ENCODE measurements at regions not wholly inside any gene's neighbourhood (a gene's known extent, or its start where the extent isn't known, plus 50 kb on each side); places are given as distances from the start of the nearest gene placed in this dataset.

- ATAC-seq (no peak), DNase-seq (ENCODE audit: low spot score) (no peak), FAIRE-seq (no peak)
- H3K4me1 ChIP-seq (ENCODE audit: insufficient read depth, low read length), result peaks cover 4% of the 10 kb centered on the region; the same call in 1 of the 2 replicates
- H3K36me3 ChIP-seq (replicated peaks in 1 of 2; ENCODE audit: control insufficient read depth in 1 of 2, insufficient read depth in 2 of 2, low read length in 2 of 2), result no peaks in the 10 kb centered on the region
- no peak overlapping the region for H3K9ac ChIP-seq (ENCODE audit: insufficient read depth, low read depth, low read length)
- BruUV-seq (replicated peaks), result no TSS peak
- H3K4me3 ChIP-seq (replicated peaks in 1 of 3; ENCODE audit: insufficient read depth in 1 of 3, low read depth in 2 of 3, low read length in 3 of 3), result no peak overlapping the region
- H3K27ac ChIP-seq (ENCODE audit: extremely low read length, insufficient read depth, low read length), result no peak overlapping the region
- no peaks in the 10 kb centered on the region; a peak in 1 of 5 replicates for H3K27me3 ChIP-seq (ENCODE audit: control insufficient read depth in 1 of 2, insufficient read depth in 2 of 2, low read length in 2 of 2)
- no peaks in the 10 kb centered on the region for H4K20me1 ChIP-seq (ENCODE audit: insufficient read depth, low read length)
- POLR2A ChIA-PET, result no interaction called here
- CTCF ChIA-PET (ENCODE audit: low intra/inter-chr PET ratio, low total read pairs), result interaction anchor here (0.7 kb wide), 1 partner anchor 129 kb away, joined by 4 read pairs; no protein-coding TSS in a partner anchor
- no peaks in the 10 kb centered on the region for H3K79me2 ChIP-seq (ENCODE audit: insufficient read depth, low read length)
- intact Hi-C loops (cut with micrococcal nuclease; ENCODE audit: unreplicated experiment) (no loop called here), in situ Hi-C loops (cut with HindIII; ENCODE audit: extremely low pct_ligation_motif_present, low pct_unique_long_range_greater_than_20kb) (no loop called here)
- H3K4me2 ChIP-seq (ENCODE audit: low read depth, low read length), result no peak overlapping the region
- H2AFZ ChIP-seq (ENCODE audit: low read length), result no peak overlapping the region
- 25% methylated on average over 2 of the region's 2 CpGs for WGBS (ENCODE audit: low lambda C conversion rate)
- no peaks in the 10 kb centered on the region for H3K9me3 ChIP-seq (ENCODE audit: low read length)
- TF ChIP-seq MYPOP (CRISPR knock-in tag; IDR thresholded peaks at IDR 0.05), result no peak
- no peak for TF ChIP-seq ZNF724P (CRISPR knock-in tag; IDR thresholded peaks at IDR 0.05; ENCODE audit: borderline replicate concordance)
- no peak for TF ChIP-seq ZNF784 (CRISPR knock-in tag; IDR thresholded peaks at IDR 0.05; ENCODE audit: borderline replicate concordance)
- no peak for TF ChIP-seq TBL1XR1 (IDR thresholded peaks at IDR 0.05; ENCODE audit: borderline replicate concordance, low read length, partially characterized antibody)
- TF ChIP-seq DMAP1 (CRISPR knock-in tag; IDR thresholded peaks at IDR 0.05), result no peak
- no peak for TF ChIP-seq KLF12 (CRISPR knock-in tag; IDR thresholded peaks at IDR 0.05; ENCODE audit: borderline replicate concordance)
- no peak for TF ChIP-seq KAT8 (CRISPR knock-in tag; IDR thresholded peaks at IDR 0.05)
- no peak for TF ChIP-seq NR2F1 (CRISPR knock-in tag; IDR thresholded peaks at IDR 0.05)
- no peak for TF ChIP-seq ELF1 (CRISPR knock-in tag; IDR thresholded peaks at IDR 0.05)
- no peak for TF ChIP-seq ZNF24 (IDR thresholded peaks at IDR 0.05)
- no peak for TF ChIP-seq RNF219 (CRISPR knock-in tag; IDR thresholded peaks at IDR 0.05)
- TF ChIP-seq THAP7 (CRISPR knock-in tag; IDR thresholded peaks at IDR 0.05), result no peak
- TF ChIP-seq ZBTB49 (CRISPR knock-in tag; IDR thresholded peaks at IDR 0.05; ENCODE audit: borderline replicate concordance), result no peak
- no peak for TF ChIP-seq ZNF629 (CRISPR knock-in tag; conservative IDR thresholded peaks at IDR 0.05)
- TF ChIP-seq ZBTB8A (CRISPR knock-in tag; IDR thresholded peaks at IDR 0.05; ENCODE audit: borderline replicate concordance, low read depth), result no peak
Observed at GRCh38 chr13:74278901-74279300, 144.7 kb upstream of the KLF12 start.
